Adrenal gland (tissue), 5 donors: ENCODE measurements at regions not wholly inside any gene's neighbourhood (a gene's known extent, or its start where the extent isn't known, plus 50 kb on each side); places are given as distances from the start of the nearest gene placed in this dataset.

Experiments used
- POLR2A ChIP-seq, 2 donors: fragments of 450-650 bp; IDR thresholded peaks; one replicate each; pipeline ENCODE4 v1.6.1; 2017; ENCODE audit warnings: antibody characterized with exemption in 2 of 2, mild to moderate bottlenecking in 2 of 2, moderate library complexity in 1 of 2
- TF ChIP-seq, protein P1 (sequence below), 6 experiments: fragments of 450-650 bp in 4 of 6; fragments of 200-600 bp in 2 of 6; sonication (generic) in 1 of 6; IDR thresholded peaks; 1 replicate in 5 of 6; 2 replicates in 1 of 6; pipeline versions ENCODE4 v1.5.1 to v1.8.0; 2016 to 2021; ENCODE audit warnings: antibody characterized with exemption in 6 of 6, mild to moderate bottlenecking in 2 of 6, moderate library complexity in 1 of 6
- donor health status: DM: no; HTN: no; CAD: no.

GRCh38 chr2:185967335-185967734, 228.7 kb downstream of the FSIP2 start:
- TF ChIP-seq, protein P1, sequence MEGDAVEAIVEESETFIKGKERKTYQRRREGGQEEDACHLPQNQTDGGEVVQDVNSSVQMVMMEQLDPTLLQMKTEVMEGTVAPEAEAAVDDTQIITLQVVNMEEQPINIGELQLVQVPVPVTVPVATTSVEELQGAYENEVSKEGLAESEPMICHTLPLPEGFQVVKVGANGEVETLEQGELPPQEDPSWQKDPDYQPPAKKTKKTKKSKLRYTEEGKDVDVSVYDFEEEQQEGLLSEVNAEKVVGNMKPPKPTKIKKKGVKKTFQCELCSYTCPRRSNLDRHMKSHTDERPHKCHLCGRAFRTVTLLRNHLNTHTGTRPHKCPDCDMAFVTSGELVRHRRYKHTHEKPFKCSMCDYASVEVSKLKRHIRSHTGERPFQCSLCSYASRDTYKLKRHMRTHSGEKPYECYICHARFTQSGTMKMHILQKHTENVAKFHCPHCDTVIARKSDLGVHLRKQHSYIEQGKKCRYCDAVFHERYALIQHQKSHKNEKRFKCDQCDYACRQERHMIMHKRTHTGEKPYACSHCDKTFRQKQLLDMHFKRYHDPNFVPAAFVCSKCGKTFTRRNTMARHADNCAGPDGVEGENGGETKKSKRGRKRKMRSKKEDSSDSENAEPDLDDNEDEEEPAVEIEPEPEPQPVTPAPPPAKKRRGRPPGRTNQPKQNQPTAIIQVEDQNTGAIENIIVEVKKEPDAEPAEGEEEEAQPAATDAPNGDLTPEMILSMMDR (IDR thresholded peaks at IDR 0.05) = no peak
- no peak for TF ChIP-seq POLR2A (IDR thresholded peaks at IDR 0.05)
